ENCODE measurements at regions not wholly inside any gene's neighbourhood (a gene's known extent, or its start where the extent isn't known, plus 50 kb on each side); places are given as distances from the start of the nearest gene placed in this dataset.

DNA sequence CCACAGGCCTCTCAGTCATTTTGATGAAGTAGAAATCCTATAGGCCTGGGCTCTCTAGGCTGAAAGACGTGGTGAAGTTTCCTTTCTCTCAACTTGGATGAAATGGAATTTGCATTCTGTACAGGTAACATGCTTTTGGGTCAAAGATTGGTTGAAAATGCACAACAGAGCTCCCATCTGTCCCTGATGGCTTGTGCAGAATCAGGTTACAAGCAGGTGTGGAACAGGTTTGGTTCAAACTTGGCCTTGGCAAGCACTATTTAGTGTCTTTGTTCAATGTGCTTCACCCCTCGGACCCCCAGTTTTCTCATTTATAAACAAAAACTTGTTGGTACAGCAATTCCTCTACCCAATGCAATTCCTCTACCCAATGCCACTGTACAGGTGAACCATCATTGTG lies 1493.0 kb downstream of the AACS start (continued):
- TF ChIP-seq BACH1 (IDR thresholded peaks at IDR 0.05; ENCODE audit: low read length) (no peak), NANOG (IDR thresholded peaks at IDR 0.05; ENCODE audit: insufficient read depth, low read depth, low read length, poor library complexity, severe bottlenecking) (no peak), SUZ12 (IDR thresholded peaks at IDR 0.05; ENCODE audit: low read length) (no peak), CBX8 (IDR thresholded peaks at IDR 0.05; ENCODE audit: borderline replicate concordance, low read depth, low read length) (no peak), HDAC6 (IDR thresholded peaks at IDR 0.05; ENCODE audit: low read depth, low read length) (no peak)
